ENCODE measurements at regions not wholly inside any gene's neighbourhood (a gene's known extent, or its start where the extent isn't known, plus 50 kb on each side); places are given as distances from the start of the nearest gene placed in this dataset.
A peak's percentile ranks its signal among the peaks of the same experiment; 100 is the strongest.

GRCh38 chr14:71555654-71556559 is 376.3 kb upstream of the RGS6 start (continued):
- TF ChIP-seq ZFP36 (IDR thresholded peaks at IDR 0.05; ENCODE audit: low read depth, low read length, partially characterized antibody): no peak
- TF ChIP-seq CBFA2T3 (IDR thresholded peaks at IDR 0.05): peak; percentile 23; the same call in 1 of the 2 replicates
- no peak for TF ChIP-seq NR2C1 (IDR thresholded peaks at IDR 0.05)
- TF ChIP-seq NR2C1 (tag; IDR thresholded peaks at IDR 0.05): no peak
- 0 out of 2 replicates have a peak, but pooled peaks have one; percentile 15 for TF ChIP-seq L3MBTL2 (IDR thresholded peaks at IDR 0.05)
- no peak for TF ChIP-seq TOE1 (IDR thresholded peaks at IDR 0.05; ENCODE audit: borderline replicate concordance)
- TF ChIP-seq TOE1 (CRISPR knock-in tag; IDR thresholded peaks at IDR 0.05; ENCODE audit: borderline replicate concordance, low read depth): no peak
- TF ChIP-seq ARID1B (IDR thresholded peaks at IDR 0.05): peak; percentile 34; the same call in 1 of the 2 replicates
- no peak for TF ChIP-seq RERE (CRISPR knock-in tag; IDR thresholded peaks at IDR 0.05; ENCODE audit: borderline replicate concordance)
- TF ChIP-seq DLX4 (CRISPR knock-in tag; IDR thresholded peaks at IDR 0.05): no peak
- no peak for TF ChIP-seq ZNF740 (CRISPR knock-in tag; IDR thresholded peaks at IDR 0.05)
- no peak for TF ChIP-seq ZNF740 (tag; IDR thresholded peaks at IDR 0.05)
- TF ChIP-seq EP300 (IDR thresholded peaks at IDR 0.05; ENCODE audit: low read length): no peak
- no peak for TF ChIP-seq HSF4 (CRISPR knock-in tag; IDR thresholded peaks at IDR 0.05; ENCODE audit: borderline replicate concordance)
- no peak for TF ChIP-seq TCF3 (CRISPR knock-in tag; IDR thresholded peaks at IDR 0.05)
- no peak for TF ChIP-seq RB1 (IDR thresholded peaks at IDR 0.05; ENCODE audit: low read depth)
- no peak for TF ChIP-seq PML (IDR thresholded peaks at IDR 0.05; ENCODE audit: low read length)
- TF ChIP-seq KDM5B (IDR thresholded peaks at IDR 0.05; ENCODE audit: insufficient replicate concordance, low read depth, low read length): no peak
- no peak for TF ChIP-seq CBX1 (IDR thresholded peaks at IDR 0.05; ENCODE audit: low read depth)
- TF ChIP-seq MEIS2 (IDR thresholded peaks at IDR 0.05; ENCODE audit: partially characterized antibody): peak; percentile 98
- TF ChIP-seq EZH2 (IDR thresholded peaks at IDR 0.05; ENCODE audit: borderline replicate concordance, low read depth, low read length): no peak
- TF ChIP-seq HDAC2 (IDR thresholded peaks at IDR 0.05): no peak
- no peak for TF ChIP-seq FOXA1 (IDR thresholded peaks at IDR 0.05; ENCODE audit: borderline replicate concordance)
- no peak for TF ChIP-seq MCM5 (IDR thresholded peaks at IDR 0.05; ENCODE audit: low read depth)

Measured in K562 (cell line).